ENCODE measurements at regions not wholly inside any gene's neighbourhood (a gene's known extent, or its start where the extent isn't known, plus 50 kb on each side); places are given as distances from the start of the nearest gene placed in this dataset.
"Not testable (repeated sequence)": the region's sequence is repeated elsewhere in the genome, so short reads cannot be mapped to it uniquely, and the experiment has no call there.

GRCh38 chr13:22932632-22933412 lies 248.0 kb upstream of the SGCG start:
- TF ChIP-seq CHD1 (IDR thresholded peaks at IDR 0.05; ENCODE audit: low read depth, low read length); RAD21 (IDR thresholded peaks at IDR 0.05; ENCODE audit: low read length); USF2 (IDR thresholded peaks at IDR 0.05; ENCODE audit: low read depth, low read length); CTCF (conservative IDR thresholded peaks at IDR 0.05; ENCODE audit: low read depth, low read length); POLR2A (IDR thresholded peaks at IDR 0.05; ENCODE audit: low read depth, low read length); CEBPB (IDR thresholded peaks at IDR 0.05; ENCODE audit: low read depth, low read length); SMC3 (IDR thresholded peaks at IDR 0.05; ENCODE audit: low read depth, low read length): not testable (repeated sequence)
